ENCODE measurements at regions not wholly inside any gene's neighbourhood (a gene's known extent, or its start where the extent isn't known, plus 50 kb on each side); places are given as distances from the start of the nearest gene placed in this dataset.

DNA sequence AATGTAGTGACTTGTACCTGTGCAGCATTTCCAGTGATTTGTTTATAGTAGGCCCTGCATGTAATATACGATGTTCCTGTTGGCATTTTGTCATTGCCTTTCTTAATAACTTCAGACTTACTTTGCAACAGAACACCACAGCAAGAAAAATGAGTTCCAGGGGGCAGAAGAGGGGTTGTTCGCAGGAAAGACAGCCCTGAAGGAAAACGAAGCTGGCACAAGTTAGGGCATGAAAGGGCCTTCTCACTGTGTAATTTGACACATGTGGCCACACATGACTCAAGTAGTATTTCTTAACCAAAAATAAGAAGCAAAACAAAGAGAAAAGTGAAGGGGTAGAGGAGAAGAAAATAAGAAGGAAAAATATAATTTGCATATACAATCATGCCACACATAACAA lies 265.8 kb upstream of the SMIM31 start:
- TF ChIP-seq JUN (CRISPR knock-in tag; IDR thresholded peaks at IDR 0.05) (no peak), ESRRA (CRISPR knock-in tag; IDR thresholded peaks at IDR 0.05; ENCODE audit: borderline replicate concordance) (no peak), ZNF423 (CRISPR knock-in tag; IDR thresholded peaks at IDR 0.05) (no peak), RORB (CRISPR knock-in tag; IDR thresholded peaks at IDR 0.05) (no peak), NR3C1 (CRISPR knock-in tag; conservative IDR thresholded peaks at IDR 0.05; ENCODE audit: low read depth) (no peak)
- TF ChIP-seq, protein P1, sequence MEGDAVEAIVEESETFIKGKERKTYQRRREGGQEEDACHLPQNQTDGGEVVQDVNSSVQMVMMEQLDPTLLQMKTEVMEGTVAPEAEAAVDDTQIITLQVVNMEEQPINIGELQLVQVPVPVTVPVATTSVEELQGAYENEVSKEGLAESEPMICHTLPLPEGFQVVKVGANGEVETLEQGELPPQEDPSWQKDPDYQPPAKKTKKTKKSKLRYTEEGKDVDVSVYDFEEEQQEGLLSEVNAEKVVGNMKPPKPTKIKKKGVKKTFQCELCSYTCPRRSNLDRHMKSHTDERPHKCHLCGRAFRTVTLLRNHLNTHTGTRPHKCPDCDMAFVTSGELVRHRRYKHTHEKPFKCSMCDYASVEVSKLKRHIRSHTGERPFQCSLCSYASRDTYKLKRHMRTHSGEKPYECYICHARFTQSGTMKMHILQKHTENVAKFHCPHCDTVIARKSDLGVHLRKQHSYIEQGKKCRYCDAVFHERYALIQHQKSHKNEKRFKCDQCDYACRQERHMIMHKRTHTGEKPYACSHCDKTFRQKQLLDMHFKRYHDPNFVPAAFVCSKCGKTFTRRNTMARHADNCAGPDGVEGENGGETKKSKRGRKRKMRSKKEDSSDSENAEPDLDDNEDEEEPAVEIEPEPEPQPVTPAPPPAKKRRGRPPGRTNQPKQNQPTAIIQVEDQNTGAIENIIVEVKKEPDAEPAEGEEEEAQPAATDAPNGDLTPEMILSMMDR (IDR thresholded peaks at IDR 0.05): no peak
- TF ChIP-seq, protein P2, sequence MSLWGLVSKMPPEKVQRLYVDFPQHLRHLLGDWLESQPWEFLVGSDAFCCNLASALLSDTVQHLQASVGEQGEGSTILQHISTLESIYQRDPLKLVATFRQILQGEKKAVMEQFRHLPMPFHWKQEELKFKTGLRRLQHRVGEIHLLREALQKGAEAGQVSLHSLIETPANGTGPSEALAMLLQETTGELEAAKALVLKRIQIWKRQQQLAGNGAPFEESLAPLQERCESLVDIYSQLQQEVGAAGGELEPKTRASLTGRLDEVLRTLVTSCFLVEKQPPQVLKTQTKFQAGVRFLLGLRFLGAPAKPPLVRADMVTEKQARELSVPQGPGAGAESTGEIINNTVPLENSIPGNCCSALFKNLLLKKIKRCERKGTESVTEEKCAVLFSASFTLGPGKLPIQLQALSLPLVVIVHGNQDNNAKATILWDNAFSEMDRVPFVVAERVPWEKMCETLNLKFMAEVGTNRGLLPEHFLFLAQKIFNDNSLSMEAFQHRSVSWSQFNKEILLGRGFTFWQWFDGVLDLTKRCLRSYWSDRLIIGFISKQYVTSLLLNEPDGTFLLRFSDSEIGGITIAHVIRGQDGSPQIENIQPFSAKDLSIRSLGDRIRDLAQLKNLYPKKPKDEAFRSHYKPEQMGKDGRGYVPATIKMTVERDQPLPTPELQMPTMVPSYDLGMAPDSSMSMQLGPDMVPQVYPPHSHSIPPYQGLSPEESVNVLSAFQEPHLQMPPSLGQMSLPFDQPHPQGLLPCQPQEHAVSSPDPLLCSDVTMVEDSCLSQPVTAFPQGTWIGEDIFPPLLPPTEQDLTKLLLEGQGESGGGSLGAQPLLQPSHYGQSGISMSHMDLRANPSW (CRISPR knock-in tag; conservative IDR thresholded peaks at IDR 0.05; ENCODE audit: low read depth): no peak

Data from WTC11 (cell line).